Ishikawa (cell line): ENCODE measurements at regions not wholly inside any gene's neighbourhood (a gene's known extent, or its start where the extent isn't known, plus 50 kb on each side); places are given as distances from the start of the nearest gene placed in this dataset.

Source experiments
- CEBPB ChIP-seq: IDR thresholded peaks from 2 replicates; pipeline ENCODE4 v1.6.1; 2012
- CREB1 ChIP-seq: IDR thresholded peaks from 2 replicates; pipeline ENCODE4 v1.6.1; 2012; ENCODE audit warnings: low read depth
- EP300 ChIP-seq: IDR thresholded peaks from 2 replicates; pipeline ENCODE4 v1.6.1; 2012; ENCODE audit warnings: borderline replicate concordance
- FOXM1 ChIP-seq: IDR thresholded peaks from 2 replicates; pipeline ENCODE4 v1.6.1; 2012; ENCODE audit warnings: low read depth, borderline replicate concordance
- NFIC ChIP-seq: IDR thresholded peaks from 2 replicates; pipeline ENCODE4 v1.6.1; 2012
- RAD21 ChIP-seq: IDR thresholded peaks from 2 replicates; pipeline ENCODE4 v1.6.1; 2012; ENCODE audit warnings: low read depth
- TAF1 ChIP-seq: IDR thresholded peaks from 2 replicates; pipeline ENCODE4 v1.6.1; 2012; ENCODE audit warnings: low read depth, mild to moderate bottlenecking
- TCF12 ChIP-seq: IDR thresholded peaks from 2 replicates; pipeline ENCODE4 v1.6.1; 2012; ENCODE audit warnings: low read depth
- TEAD4 ChIP-seq: IDR thresholded peaks from 2 replicates; pipeline ENCODE4 v1.6.1; 2012
- YY1 ChIP-seq: IDR thresholded peaks from 2 replicates; pipeline ENCODE4 v1.6.1; 2012; ENCODE audit warnings: low read depth
- ZBTB7A ChIP-seq: IDR thresholded peaks from 2 replicates; pipeline ENCODE4 v1.6.1; 2012; ENCODE audit warnings: low read depth
- TF ChIP-seq, protein P1 (sequence below): IDR thresholded peaks from 2 replicates; pipeline ENCODE4 v1.6.1; 2012
- TF ChIP-seq, protein P2 (sequence below): IDR thresholded peaks from 2 replicates; pipeline ENCODE4 v1.6.1; 2012; ENCODE audit warnings: low read depth, mild to moderate bottlenecking

DNA sequence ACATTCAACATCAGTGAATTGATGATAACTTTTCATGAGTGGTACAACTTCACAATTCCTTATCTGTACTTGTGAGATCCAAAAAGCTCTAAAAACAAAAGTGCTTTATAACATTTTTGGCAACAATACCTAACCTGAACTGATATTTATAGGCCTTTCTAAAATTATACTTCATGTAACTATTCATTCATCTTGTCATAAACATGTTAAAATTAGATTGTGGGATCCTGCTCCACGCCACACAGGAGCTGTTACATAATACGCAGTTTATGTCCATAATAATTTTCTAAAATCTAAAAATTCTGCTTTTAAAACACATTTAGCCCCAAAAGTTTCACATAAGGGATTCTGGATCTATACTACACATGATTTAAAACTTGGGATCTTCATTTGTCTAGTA, 908.5 kb upstream of the CHAC2 start:
- no peak for TF ChIP-seq EP300
- TF ChIP-seq TEAD4, result no peak
- no peak for TF ChIP-seq FOXM1
- no peak for TF ChIP-seq ZBTB7A
- no peak for TF ChIP-seq RAD21
- TF ChIP-seq, protein P1, sequence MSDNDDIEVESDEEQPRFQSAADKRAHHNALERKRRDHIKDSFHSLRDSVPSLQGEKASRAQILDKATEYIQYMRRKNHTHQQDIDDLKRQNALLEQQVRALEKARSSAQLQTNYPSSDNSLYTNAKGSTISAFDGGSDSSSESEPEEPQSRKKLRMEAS, result no peak
- TF ChIP-seq, protein P2, sequence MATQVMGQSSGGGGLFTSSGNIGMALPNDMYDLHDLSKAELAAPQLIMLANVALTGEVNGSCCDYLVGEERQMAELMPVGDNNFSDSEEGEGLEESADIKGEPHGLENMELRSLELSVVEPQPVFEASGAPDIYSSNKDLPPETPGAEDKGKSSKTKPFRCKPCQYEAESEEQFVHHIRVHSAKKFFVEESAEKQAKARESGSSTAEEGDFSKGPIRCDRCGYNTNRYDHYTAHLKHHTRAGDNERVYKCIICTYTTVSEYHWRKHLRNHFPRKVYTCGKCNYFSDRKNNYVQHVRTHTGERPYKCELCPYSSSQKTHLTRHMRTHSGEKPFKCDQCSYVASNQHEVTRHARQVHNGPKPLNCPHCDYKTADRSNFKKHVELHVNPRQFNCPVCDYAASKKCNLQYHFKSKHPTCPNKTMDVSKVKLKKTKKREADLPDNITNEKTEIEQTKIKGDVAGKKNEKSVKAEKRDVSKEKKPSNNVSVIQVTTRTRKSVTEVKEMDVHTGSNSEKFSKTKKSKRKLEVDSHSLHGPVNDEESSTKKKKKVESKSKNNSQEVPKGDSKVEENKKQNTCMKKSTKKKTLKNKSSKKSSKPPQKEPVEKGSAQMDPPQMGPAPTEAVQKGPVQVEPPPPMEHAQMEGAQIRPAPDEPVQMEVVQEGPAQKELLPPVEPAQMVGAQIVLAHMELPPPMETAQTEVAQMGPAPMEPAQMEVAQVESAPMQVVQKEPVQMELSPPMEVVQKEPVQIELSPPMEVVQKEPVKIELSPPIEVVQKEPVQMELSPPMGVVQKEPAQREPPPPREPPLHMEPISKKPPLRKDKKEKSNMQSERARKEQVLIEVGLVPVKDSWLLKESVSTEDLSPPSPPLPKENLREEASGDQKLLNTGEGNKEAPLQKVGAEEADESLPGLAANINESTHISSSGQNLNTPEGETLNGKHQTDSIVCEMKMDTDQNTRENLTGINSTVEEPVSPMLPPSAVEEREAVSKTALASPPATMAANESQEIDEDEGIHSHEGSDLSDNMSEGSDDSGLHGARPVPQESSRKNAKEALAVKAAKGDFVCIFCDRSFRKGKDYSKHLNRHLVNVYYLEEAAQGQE, result no peak
- no peak for TF ChIP-seq YY1
- no peak for TF ChIP-seq CEBPB
- no peak for TF ChIP-seq TAF1
- TF ChIP-seq CREB1, result no peak
- TF ChIP-seq TCF12, result no peak
- no peak for TF ChIP-seq NFIC
